H9 (cell line): ENCODE measurements at regions not wholly inside any gene's neighbourhood (a gene's known extent, or its start where the extent isn't known, plus 50 kb on each side); places are given as distances from the start of the nearest gene placed in this dataset.

ENCODE experiments used
- DNase-seq: peaks from one replicate; pipeline ENCODE4 v3.0.0-alpha.2; 2017
- H2AFZ ChIP-seq: one replicate; pipeline ENCODE4 v1.6.1; 2013; ENCODE audit warnings: mild to moderate bottlenecking, low read length, control low read depth, moderate library complexity
- H2AK5ac ChIP-seq: 2 replicates; pipeline ENCODE4 v1.6.1; 2013; ENCODE audit warnings: low read length, control low read depth, mixed read lengths; ENCODE audit not compliant: insufficient read length
- H2BK120ac ChIP-seq: one replicate; pipeline ENCODE4 v1.6.1; 2013; ENCODE audit warnings: low read depth, mild to moderate bottlenecking, low read length, control low read depth, inconsistent platforms; ENCODE audit not compliant: poor library complexity, severe bottlenecking
- H2BK12ac ChIP-seq: 2 replicates; pipeline ENCODE4 v1.6.1; 2013; ENCODE audit warnings: low read length, control low read depth, mixed read lengths, low read depth; ENCODE audit not compliant: insufficient read length
- H2BK15ac ChIP-seq: 2 replicates; pipeline ENCODE4 v1.6.1; 2013; ENCODE audit warnings: low read depth, low read length, control low read depth
- H2BK20ac ChIP-seq: one replicate; pipeline ENCODE4 v1.6.1; 2013; ENCODE audit warnings: low read depth, mild to moderate bottlenecking, low read length, control low read depth, inconsistent platforms; ENCODE audit not compliant: poor library complexity, severe bottlenecking
- H2BK5ac ChIP-seq: 2 replicates; pipeline ENCODE4 v1.6.1; 2013; ENCODE audit warnings: low read length, control low read depth, mixed read lengths; ENCODE audit not compliant: insufficient read length
- H3K14ac ChIP-seq: 2 replicates; pipeline ENCODE4 v1.6.1; 2013; ENCODE audit warnings: low read length, control low read depth; ENCODE audit not compliant: insufficient read depth
- H3K18ac ChIP-seq: 2 replicates; pipeline ENCODE4 v1.6.1; 2013; ENCODE audit warnings: low read depth, mild to moderate bottlenecking, mixed read lengths, low read length, control low read depth; ENCODE audit not compliant: insufficient read length
- H3K23ac ChIP-seq: 2 replicates; pipeline ENCODE4 v1.6.1; 2013; ENCODE audit warnings: low read length, control low read depth, mixed read lengths, low read depth; ENCODE audit not compliant: insufficient read length
- H3K23me2 ChIP-seq: 2 replicates; pipeline ENCODE4 v1.6.1; 2013; ENCODE audit warnings: low read depth, mild to moderate bottlenecking, mixed read lengths, low read length, control low read depth; ENCODE audit not compliant: insufficient read length, poor library complexity, severe bottlenecking
- H3K27ac ChIP-seq: 2 replicates; pipeline ENCODE4 v1.5.1; 2013; ENCODE audit warnings: low read length, control low read depth, mixed read lengths, low read depth; ENCODE audit not compliant: insufficient read length
- H3K27me3 ChIP-seq: 2 replicates; pipeline ENCODE4 v1.6.1; 2013; ENCODE audit warnings: low read length, control low read depth, inconsistent platforms; ENCODE audit not compliant: insufficient read depth
- H3K4ac ChIP-seq: 2 replicates; pipeline ENCODE4 v1.6.1; 2013; ENCODE audit warnings: low read depth, mild to moderate bottlenecking, control low read depth, inconsistent platforms, low read length, moderate library complexity
- H3K4me1 ChIP-seq: 2 replicates; pipeline ENCODE4 v1.6.1; 2013; ENCODE audit warnings: low read length, control low read depth, inconsistent platforms; ENCODE audit not compliant: insufficient read depth
- H3K4me2 ChIP-seq: 2 replicates; pipeline ENCODE4 v1.6.1; 2013; ENCODE audit warnings: low read length, control low read depth, mixed read lengths; ENCODE audit not compliant: insufficient read length, insufficient read depth
- H3K56ac ChIP-seq: 2 replicates; pipeline ENCODE4 v1.6.1; 2013; ENCODE audit warnings: low read depth, mild to moderate bottlenecking, mixed read lengths, low read length, control low read depth; ENCODE audit not compliant: insufficient read length
- H3K79me1 ChIP-seq: 2 replicates; pipeline ENCODE4 v1.6.1; 2013; ENCODE audit warnings: low read depth, mild to moderate bottlenecking, moderate library complexity, low read length, control low read depth, inconsistent platforms; ENCODE audit not compliant: insufficient read depth, poor library complexity, severe bottlenecking
- H3K79me2 ChIP-seq: 2 replicates; pipeline ENCODE4 v1.6.1; 2013; ENCODE audit warnings: low read length, control low read depth, inconsistent platforms; ENCODE audit not compliant: insufficient read depth
- H3K9ac ChIP-seq: 2 replicates; pipeline ENCODE4 v1.6.1; 2013; ENCODE audit warnings: low read length, control low read depth, mixed read lengths; ENCODE audit not compliant: insufficient read length; ENCODE audit errors: extremely low read depth
- H3K9me3 ChIP-seq: one replicate; pipeline ENCODE4 v1.6.1; 2013; ENCODE audit warnings: low read depth, low read length, inconsistent platforms; ENCODE audit not compliant: control insufficient read depth
- H3T11ph ChIP-seq: one replicate; pipeline ENCODE4 v1.6.1; 2013; ENCODE audit warnings: mild to moderate bottlenecking, low read length, control low read depth, inconsistent platforms
- H4K20me1 ChIP-seq: one replicate; pipeline ENCODE4 v1.6.1; 2013; ENCODE audit not compliant: control insufficient read depth, insufficient read length, insufficient read depth
- H4K5ac ChIP-seq: 2 replicates; pipeline ENCODE4 v1.6.1; 2013; ENCODE audit warnings: low read depth, mild to moderate bottlenecking, mixed read lengths, low read length, control low read depth; ENCODE audit not compliant: insufficient read length
- H4K8ac ChIP-seq: replicated peaks from 2 replicates; pipeline ENCODE4 v1.6.1; 2013; ENCODE audit warnings: low read length, control low read depth, mixed read lengths, low read depth; ENCODE audit not compliant: insufficient read length
- H4K91ac ChIP-seq: 2 replicates; pipeline ENCODE4 v1.6.1; 2013; ENCODE audit warnings: low read depth, mild to moderate bottlenecking, moderate library complexity, mixed read lengths, low read length, control low read depth; ENCODE audit not compliant: insufficient read length
- H3K27ac Mint-ChIP-seq, 3 experiments: 2 replicates in 2 of 3; 3 replicates in 1 of 3; pipeline ENCODE4 v1.8.0; 2020 to 2021; ENCODE audit warnings: mixed read lengths in 3 of 3, mild to moderate bottlenecking in 1 of 3, moderate library complexity in 1 of 3
- H3K27me3 Mint-ChIP-seq: 2 replicates; pipeline ENCODE4 v1.8.0; 2021; ENCODE audit warnings: low read depth, mild to moderate bottlenecking, moderate library complexity, mixed read lengths
- H3K36me3 Mint-ChIP-seq, 3 experiments: 2 replicates in 2 of 3; 3 replicates in 1 of 3; pipeline ENCODE4 v1.8.0; 2020 to 2021; ENCODE audit warnings: low read depth in 3 of 3, mixed read lengths in 3 of 3; ENCODE audit not compliant: insufficient read depth in 1 of 3
- H3K4me1 Mint-ChIP-seq, 2 experiments: 2 replicates each; pipeline ENCODE4 v1.8.0; 2020; ENCODE audit warnings: mixed read lengths in 2 of 2
- H3K4me3 Mint-ChIP-seq, 2 experiments: 2 replicates in 1 of 2; 3 replicates in 1 of 2; pipeline ENCODE4 v1.8.0; 2020 to 2021; ENCODE audit warnings: mild to moderate bottlenecking in 2 of 2, mixed read lengths in 2 of 2, moderate library complexity in 1 of 2
- H3K9me3 Mint-ChIP-seq, 2 experiments: 2 replicates in 1 of 2; 3 replicates in 1 of 2; pipeline ENCODE4 v1.8.0; 2020; ENCODE audit warnings: mild to moderate bottlenecking in 2 of 2, mixed read lengths in 2 of 2, moderate library complexity in 1 of 2
- WGBS: extraction: QIAGEN DNeasy Blood & Tissue Kit; methylation state at CpG from one replicate; pipeline ENCODE4 v1.1.7; 2013; ENCODE audit warnings: missing lambda C conversion rate, low lambda C conversion rate, mixed read lengths; ENCODE audit not compliant: insufficient read length; ENCODE audit errors: extremely low coverage; 5-methylcytosine and 5-hydroxymethylcytosine counted together
- TF ChIP-seq, protein P1 (sequence below): fragments of 200-600 bp; sonication (generic); conservative IDR thresholded peaks from 3 replicates; pipeline ENCODE4 v1.8.0; 2021; ENCODE audit warnings: antibody characterized with exemption, mild to moderate bottlenecking

DNA sequence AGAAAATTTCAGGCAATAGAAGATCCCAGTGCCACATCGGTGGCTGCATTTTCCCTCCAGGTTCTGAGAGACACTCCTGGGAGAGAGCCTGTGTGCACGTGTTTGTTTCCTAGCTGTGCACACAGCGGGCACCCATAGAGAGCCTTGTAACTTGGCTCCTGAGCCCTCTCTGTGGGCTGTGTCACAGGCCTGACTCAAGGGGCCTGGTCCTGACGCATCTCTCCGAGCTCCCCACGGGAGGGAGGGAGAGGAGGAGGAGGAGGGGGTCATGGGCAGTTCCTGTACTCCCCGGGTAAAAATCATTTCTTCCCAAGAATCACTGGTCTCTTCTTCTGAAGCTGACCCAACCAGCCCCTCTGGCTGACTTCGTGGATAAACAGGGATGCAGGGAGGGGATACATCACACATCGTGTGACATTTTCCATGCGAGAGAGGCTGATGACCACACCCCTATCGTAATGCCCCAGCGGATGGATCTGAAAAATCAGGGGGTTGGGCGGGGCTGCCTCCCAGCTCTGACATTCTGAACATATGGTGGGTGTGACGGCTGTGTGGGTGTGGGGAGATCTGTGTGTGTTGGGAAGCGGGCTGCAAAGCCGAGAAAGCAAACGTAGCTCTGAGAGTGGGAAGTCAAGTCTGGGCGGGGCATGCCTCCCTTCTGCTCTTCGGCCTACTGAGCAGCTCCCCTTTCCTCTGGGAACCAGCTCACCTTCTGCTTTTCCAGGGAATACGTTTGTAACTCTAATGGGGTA lies 308.3 kb upstream of the HS6ST1 start:
- Histone ChIP-seq H2AK5ac (no peak overlapping the region), H4K8ac (no peak overlapping the region), H3K27me3 (no peaks in the 10 kb centered on the region), H3K4me1 (no peaks in the 10 kb centered on the region), H3K27ac (no peak overlapping the region), H2BK20ac (no peak overlapping the region), H2BK5ac (no peak overlapping the region), H3K79me2 (no peaks in the 10 kb centered on the region), H3K23me2 (no peaks in the 10 kb centered on the region), H3K14ac (no peak overlapping the region), H3K23ac (no peak overlapping the region), H3K4ac (no peak overlapping the region), H3K4me2 (no peak overlapping the region), H3K79me1 (no peaks in the 10 kb centered on the region), H2BK120ac (no peak overlapping the region), H3K9ac (no peak overlapping the region), H4K91ac (no peak overlapping the region), H2BK15ac (no peak overlapping the region), H3K56ac (no peak overlapping the region), H2BK12ac (no peak overlapping the region), H4K5ac (no peak overlapping the region), H3T11ph (no peak overlapping the region), H4K20me1 (no peaks in the 10 kb centered on the region), H2AFZ (no peak overlapping the region), H3K9me3 (no peaks in the 10 kb centered on the region), H3K18ac (no peak overlapping the region)
- TF ChIP-seq, protein P1, sequence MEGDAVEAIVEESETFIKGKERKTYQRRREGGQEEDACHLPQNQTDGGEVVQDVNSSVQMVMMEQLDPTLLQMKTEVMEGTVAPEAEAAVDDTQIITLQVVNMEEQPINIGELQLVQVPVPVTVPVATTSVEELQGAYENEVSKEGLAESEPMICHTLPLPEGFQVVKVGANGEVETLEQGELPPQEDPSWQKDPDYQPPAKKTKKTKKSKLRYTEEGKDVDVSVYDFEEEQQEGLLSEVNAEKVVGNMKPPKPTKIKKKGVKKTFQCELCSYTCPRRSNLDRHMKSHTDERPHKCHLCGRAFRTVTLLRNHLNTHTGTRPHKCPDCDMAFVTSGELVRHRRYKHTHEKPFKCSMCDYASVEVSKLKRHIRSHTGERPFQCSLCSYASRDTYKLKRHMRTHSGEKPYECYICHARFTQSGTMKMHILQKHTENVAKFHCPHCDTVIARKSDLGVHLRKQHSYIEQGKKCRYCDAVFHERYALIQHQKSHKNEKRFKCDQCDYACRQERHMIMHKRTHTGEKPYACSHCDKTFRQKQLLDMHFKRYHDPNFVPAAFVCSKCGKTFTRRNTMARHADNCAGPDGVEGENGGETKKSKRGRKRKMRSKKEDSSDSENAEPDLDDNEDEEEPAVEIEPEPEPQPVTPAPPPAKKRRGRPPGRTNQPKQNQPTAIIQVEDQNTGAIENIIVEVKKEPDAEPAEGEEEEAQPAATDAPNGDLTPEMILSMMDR, result no peak
- no peak for DNase-seq
- no peak overlapping the region for H3K4me3 Mint-ChIP-seq
- no CpG with 5 or more reads among the region's 20 CpGs for WGBS
- peaks cover 25 to 36% of the 10 kb centered on the region in 2 experiments for H3K4me1 Mint-ChIP-seq
- no peaks in the 10 kb centered on the region for H3K36me3 Mint-ChIP-seq
- no peak overlapping the region; a peak in 1 of 7 replicates for H3K27ac Mint-ChIP-seq
- H3K27me3 Mint-ChIP-seq, result peaks cover 4% of the 10 kb centered on the region
- no peaks in the 10 kb centered on the region for H3K9me3 Mint-ChIP-seq
